B cell (primary cell): ENCODE measurements at regions not wholly inside any gene's neighbourhood (a gene's known extent, or its start where the extent isn't known, plus 50 kb on each side); places are given as distances from the start of the nearest gene placed in this dataset.

Source experiments
- ATAC-seq: fragments of 200-7000 bp; cut with Tn5 transposase; one replicate; pipeline ENCODE4 v1.10.0; 2021; ENCODE audit warnings: low read depth, mild to moderate bottlenecking, moderate number of reproducible peaks, moderate library complexity
- CTCF ChIA-PET: fragments of 350-600 bp; sonication (Branson Sonifier 250); formaldehyde crosslinking; loops from one replicate; lab custom pipeline; 2021; ENCODE audit warnings: antibody characterized with exemption, inconsistent platforms; lab: Charles Lee
- POLR2A ChIA-PET: fragments of 350-600 bp; sonication (Branson Sonifier 250); formaldehyde crosslinking; loops from one replicate; lab custom pipeline; 2021; ENCODE audit warnings: antibody characterized with exemption; lab: Charles Lee
- DNase-seq: peaks from one replicate; pipeline ENCODE4 v3.0.0; 2013
- H2AFZ ChIP-seq: 2 replicates; pipeline ENCODE4 v1.6.1; 2012; ENCODE audit warnings: mild to moderate bottlenecking, low read depth, low read length; ENCODE audit not compliant: insufficient read depth, poor library complexity, severe bottlenecking
- H3K27ac ChIP-seq, 2 donors: 1 replicate in 1 of 2; 2 replicates in 1 of 2; pipeline ENCODE4 v1.5.1; 2012 to 2013; ENCODE audit warnings: low read length in 2 of 2, mild to moderate bottlenecking in 2 of 2, moderate library complexity in 1 of 2
- H3K27me3 ChIP-seq, 4 experiments: fragments of 200-600 bp in 1 of 4; sonication (generic) in 1 of 4; replicated peaks in 1 of 4; 1 replicate in 2 of 4; 2 replicates in 2 of 4; pipeline versions ENCODE4 v1.6.1 to v1.7.0; 2013 to 2016; ENCODE audit warnings: low read length in 3 of 4, mild to moderate bottlenecking in 2 of 4, mixed read lengths in 1 of 4, moderate library complexity in 1 of 4; ENCODE audit not compliant: insufficient read depth in 4 of 4, control insufficient read depth in 3 of 4; ENCODE audit errors: control extremely low read depth in 1 of 4
- H3K36me3 ChIP-seq, 2 experiments: replicated peaks in 1 of 2; 1 replicate in 1 of 2; 2 replicates in 1 of 2; pipeline versions ENCODE4 v1.6.1 to v1.7.1; 2013; ENCODE audit warnings: low read length in 1 of 2; ENCODE audit not compliant: insufficient read depth in 2 of 2, control insufficient read depth in 1 of 2; ENCODE audit errors: control extremely low read depth in 1 of 2, extremely low read depth in 1 of 2
- H3K4me1 ChIP-seq, 2 donors: fragments of 200-600 bp in 1 of 2; sonication (generic) in 1 of 2; 1 replicate in 1 of 2; 2 replicates in 1 of 2; pipeline versions ENCODE4 v1.5.1 to v1.6.1; 2013 to 2017; ENCODE audit warnings: low read length in 2 of 2; ENCODE audit not compliant: control insufficient read depth in 2 of 2, insufficient read depth in 2 of 2
- H3K4me2 ChIP-seq: replicated peaks from 2 replicates; pipeline ENCODE3; 2012; ENCODE audit warnings: mild to moderate bottlenecking, low read depth, low read length; ENCODE audit not compliant: poor library complexity, severe bottlenecking
- H3K4me3 ChIP-seq, 5 experiments: fragments of 200-600 bp in 1 of 5; sonication (generic) in 1 of 5; 1 replicate in 3 of 5; 2 replicates in 2 of 5; pipeline versions ENCODE4 v1.5.1 to v1.7.0; 2011 to 2016; ENCODE audit warnings: low read length in 4 of 5, mild to moderate bottlenecking in 4 of 5, low read depth in 2 of 5, control low read depth in 1 of 5, moderate library complexity in 1 of 5; ENCODE audit not compliant: insufficient read depth in 1 of 5; ENCODE audit errors: control extremely low read depth in 1 of 5, extremely low read depth in 1 of 5
- H3K79me2 ChIP-seq: fragments of 200-600 bp; sonication (generic); one replicate; pipeline ENCODE4 v1.6.0; 2016; ENCODE audit warnings: low read length; ENCODE audit not compliant: control insufficient read depth, insufficient read depth
- H3K9ac ChIP-seq: fragments of 200-600 bp; sonication (generic); 2 replicates; pipeline ENCODE4 v1.6.1; 2017; ENCODE audit warnings: mild to moderate bottlenecking, low read length, moderate library complexity
- H3K9me3 ChIP-seq, 3 donors: one replicate each; pipeline versions ENCODE4 v1.6.1 to v1.7.1; 2013; ENCODE audit warnings: low read length in 2 of 3; ENCODE audit not compliant: control insufficient read depth in 2 of 3, insufficient read depth in 1 of 3; ENCODE audit errors: control extremely low read depth in 1 of 3
- H4K20me1 ChIP-seq: 2 replicates; pipeline ENCODE4 v1.6.0; 2012; ENCODE audit warnings: mild to moderate bottlenecking, low read length; ENCODE audit not compliant: insufficient read depth, control insufficient read depth, poor library complexity, severe bottlenecking
- H3K27ac Mint-ChIP-seq: one replicate; pipeline ENCODE4 v1.8.0; 2021; ENCODE audit warnings: mixed read lengths
- H3K27me3 Mint-ChIP-seq: one replicate; pipeline ENCODE4 v1.8.0; 2021; ENCODE audit warnings: mixed read lengths
- H3K4me1 Mint-ChIP-seq: one replicate; pipeline ENCODE4 v1.8.0; 2021; ENCODE audit warnings: mixed read lengths
- H3K4me3 Mint-ChIP-seq: one replicate; pipeline ENCODE4 v1.8.0; 2021; ENCODE audit warnings: mixed read lengths
- H3K9me3 Mint-ChIP-seq: one replicate; pipeline ENCODE4 v1.8.0; 2022; ENCODE audit warnings: mixed read lengths; ENCODE audit not compliant: insufficient read depth
- EZH2 ChIP-seq: IDR thresholded peaks from 2 replicates; pipeline ENCODE4 v1.6.1; 2012; ENCODE audit warnings: borderline replicate concordance, low read depth, mild to moderate bottlenecking, moderate library complexity, low read length; ENCODE audit not compliant: insufficient read depth, poor library complexity, severe bottlenecking
- intact Hi-C: fragments of 100-400 bp; cut with micrococcal nuclease; formaldehyde crosslinking; loops from one replicate; pipeline ENCODE4 v1.10.0; 2022
- TF ChIP-seq, protein P1 (sequence below): fragments of 200-600 bp; IDR thresholded peaks from one replicate; pipeline ENCODE4 v1.8.0; 2022; ENCODE audit warnings: antibody characterized with exemption, mild to moderate bottlenecking

DNA sequence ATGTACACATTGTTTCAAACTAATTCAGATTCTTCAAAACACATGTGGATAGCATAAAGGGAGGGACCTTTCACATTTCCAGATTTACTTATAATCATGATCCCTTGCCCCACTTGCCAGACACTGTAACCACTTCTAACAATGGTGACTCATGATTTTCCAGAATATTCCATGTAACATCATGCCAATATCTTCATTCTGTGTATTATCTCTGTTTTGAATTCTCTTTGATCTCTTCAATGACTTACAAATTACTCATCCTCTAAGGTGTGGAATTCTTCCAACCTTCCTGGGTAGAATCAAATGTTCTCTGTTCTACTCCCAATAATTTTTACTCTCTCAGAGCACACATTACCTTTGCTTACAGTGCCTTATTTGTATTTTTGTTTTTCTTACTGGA lies 517.1 kb downstream of the PCDH7 start:
- H3K9me3 ChIP-seq: peaks cover 0 to 3% (median 0%) of the 10 kb centered on the region in 3 donors
- no peaks in the 10 kb centered on the region for H3K79me2 ChIP-seq
- no peak overlapping the region for H3K4me2 ChIP-seq
- TF ChIP-seq, protein P1, sequence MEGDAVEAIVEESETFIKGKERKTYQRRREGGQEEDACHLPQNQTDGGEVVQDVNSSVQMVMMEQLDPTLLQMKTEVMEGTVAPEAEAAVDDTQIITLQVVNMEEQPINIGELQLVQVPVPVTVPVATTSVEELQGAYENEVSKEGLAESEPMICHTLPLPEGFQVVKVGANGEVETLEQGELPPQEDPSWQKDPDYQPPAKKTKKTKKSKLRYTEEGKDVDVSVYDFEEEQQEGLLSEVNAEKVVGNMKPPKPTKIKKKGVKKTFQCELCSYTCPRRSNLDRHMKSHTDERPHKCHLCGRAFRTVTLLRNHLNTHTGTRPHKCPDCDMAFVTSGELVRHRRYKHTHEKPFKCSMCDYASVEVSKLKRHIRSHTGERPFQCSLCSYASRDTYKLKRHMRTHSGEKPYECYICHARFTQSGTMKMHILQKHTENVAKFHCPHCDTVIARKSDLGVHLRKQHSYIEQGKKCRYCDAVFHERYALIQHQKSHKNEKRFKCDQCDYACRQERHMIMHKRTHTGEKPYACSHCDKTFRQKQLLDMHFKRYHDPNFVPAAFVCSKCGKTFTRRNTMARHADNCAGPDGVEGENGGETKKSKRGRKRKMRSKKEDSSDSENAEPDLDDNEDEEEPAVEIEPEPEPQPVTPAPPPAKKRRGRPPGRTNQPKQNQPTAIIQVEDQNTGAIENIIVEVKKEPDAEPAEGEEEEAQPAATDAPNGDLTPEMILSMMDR: no peak
- no peak for TF ChIP-seq EZH2
- no peaks in the 10 kb centered on the region for H3K27me3 ChIP-seq
- no peak for DNase-seq
- no peak for ATAC-seq
- Mint-ChIP-seq H3K9me3 (no peaks in the 10 kb centered on the region), H3K4me1 (no peaks in the 10 kb centered on the region), H3K27ac (no peak overlapping the region), H3K27me3 (no peaks in the 10 kb centered on the region), H3K4me3 (no peak overlapping the region)
- ChIA-PET POLR2A (no interaction called here), CTCF (no interaction called here)
- no peak overlapping the region for H2AFZ ChIP-seq
- no peaks in the 10 kb centered on the region for H3K36me3 ChIP-seq
- H3K9ac ChIP-seq: no peak overlapping the region
- no peak overlapping the region for H3K27ac ChIP-seq
- no peaks in the 10 kb centered on the region for H4K20me1 ChIP-seq
- intact Hi-C loops: no loop called here
- H3K4me3 ChIP-seq: no peak overlapping the region
- no peaks in the 10 kb centered on the region for H3K4me1 ChIP-seq

DNA sequence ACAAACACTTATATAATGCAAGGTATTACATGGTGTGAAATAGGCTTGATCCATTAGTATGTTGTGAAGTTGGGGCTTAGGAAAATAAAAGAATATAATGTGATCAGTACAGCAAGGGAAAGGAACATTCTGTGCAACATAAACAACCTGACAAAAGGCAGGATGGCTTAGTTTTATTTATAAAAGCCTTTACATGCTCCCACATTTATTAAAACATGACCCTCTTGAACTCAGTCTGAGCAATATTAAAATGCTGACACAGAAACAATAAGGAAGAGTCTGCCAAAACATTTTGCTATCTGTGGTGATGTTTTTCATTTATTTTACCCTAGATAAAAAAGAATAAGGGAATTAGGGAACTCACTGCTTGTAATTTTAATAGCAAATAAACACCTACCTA lies 519.7 kb downstream of the PCDH7 start:
- no peak for ATAC-seq
- Histone ChIP-seq H2AFZ (no peak overlapping the region), H3K9ac (no peak overlapping the region), H3K36me3 (no peaks in the 10 kb centered on the region), H3K27ac (no peak overlapping the region), H3K27me3 (no peaks in the 10 kb centered on the region), H4K20me1 (no peaks in the 10 kb centered on the region), H3K9me3 (no peaks in the 10 kb centered on the region), H3K4me2 (no peak overlapping the region), H3K4me1 (no peaks in the 10 kb centered on the region), H3K79me2 (no peaks in the 10 kb centered on the region), H3K4me3 (no peak overlapping the region)
- no peak for TF ChIP-seq EZH2
- TF ChIP-seq, protein P1: no peak
- CTCF ChIA-PET: no interaction called here
- no peaks in the 10 kb centered on the region for H3K4me1 Mint-ChIP-seq
- H3K9me3 Mint-ChIP-seq: no peaks in the 10 kb centered on the region
- POLR2A ChIA-PET: no interaction called here
- no peak overlapping the region for H3K27ac Mint-ChIP-seq
- no peaks in the 10 kb centered on the region for H3K27me3 Mint-ChIP-seq
- intact Hi-C loops: no loop called here
- no peak overlapping the region for H3K4me3 Mint-ChIP-seq
- DNase-seq: no peak
